ENCODE measurements at regions not wholly inside any gene's neighbourhood (a gene's known extent, or its start where the extent isn't known, plus 50 kb on each side); places are given as distances from the start of the nearest gene placed in this dataset.

GRCh38 chr1:80044662-80045061, 1038.1 kb upstream of the ADGRL4 start:
- TF ChIP-seq TCF12 (IDR thresholded peaks at IDR 0.05; ENCODE audit: low read depth) (no peak), YY1 (IDR thresholded peaks at IDR 0.05; ENCODE audit: low read depth) (no peak), FOXM1 (IDR thresholded peaks at IDR 0.05; ENCODE audit: borderline replicate concordance, low read depth) (no peak), EGR1 (IDR thresholded peaks at IDR 0.05) (no peak), EP300 (IDR thresholded peaks at IDR 0.05; ENCODE audit: borderline replicate concordance) (no peak), RAD21 (IDR thresholded peaks at IDR 0.05; ENCODE audit: low read depth) (no peak), MAX (IDR thresholded peaks at IDR 0.05) (no peak), ZBTB7A (IDR thresholded peaks at IDR 0.05; ENCODE audit: low read depth) (no peak), TAF1 (IDR thresholded peaks at IDR 0.05; ENCODE audit: low read depth) (no peak), CREB1 (IDR thresholded peaks at IDR 0.05; ENCODE audit: low read depth) (no peak), CEBPB (IDR thresholded peaks at IDR 0.05) (no peak), USF1 (IDR thresholded peaks at IDR 0.05) (no peak), NFIC (IDR thresholded peaks at IDR 0.05) (no peak), REST (IDR thresholded peaks at IDR 0.05; ENCODE audit: low read depth) (no peak), TEAD4 (IDR thresholded peaks at IDR 0.05) (no peak)

GRCh38 chr1:80036690-80037432, 1030.3 kb upstream of the ADGRL4 start:
- no peak for TF ChIP-seq RAD21 (IDR thresholded peaks at IDR 0.05; ENCODE audit: low read depth)

GRCh38 chr1:80023358-80023757, 1016.8 kb upstream of the ADGRL4 start:
- TF ChIP-seq EGR1 (IDR thresholded peaks at IDR 0.05) (no peak), CREB1 (IDR thresholded peaks at IDR 0.05; ENCODE audit: low read depth) (no peak), TEAD4 (IDR thresholded peaks at IDR 0.05) (no peak), FOXM1 (IDR thresholded peaks at IDR 0.05; ENCODE audit: borderline replicate concordance, low read depth) (no peak), CEBPB (IDR thresholded peaks at IDR 0.05) (no peak), TAF1 (IDR thresholded peaks at IDR 0.05; ENCODE audit: low read depth) (no peak), NFIC (IDR thresholded peaks at IDR 0.05) (no peak), USF1 (IDR thresholded peaks at IDR 0.05) (no peak), EP300 (IDR thresholded peaks at IDR 0.05; ENCODE audit: borderline replicate concordance) (no peak), MAX (IDR thresholded peaks at IDR 0.05) (no peak), RAD21 (IDR thresholded peaks at IDR 0.05; ENCODE audit: low read depth) (no peak), REST (IDR thresholded peaks at IDR 0.05; ENCODE audit: low read depth) (no peak), TCF12 (IDR thresholded peaks at IDR 0.05; ENCODE audit: low read depth) (no peak), ZBTB7A (IDR thresholded peaks at IDR 0.05; ENCODE audit: low read depth) (no peak), YY1 (IDR thresholded peaks at IDR 0.05; ENCODE audit: low read depth) (no peak)

GRCh38 chr1:80021891-80022290, 1015.4 kb upstream of the ADGRL4 start:
- TF ChIP-seq ZBTB7A (IDR thresholded peaks at IDR 0.05; ENCODE audit: low read depth) (no peak), TAF1 (IDR thresholded peaks at IDR 0.05; ENCODE audit: low read depth) (no peak), NFIC (IDR thresholded peaks at IDR 0.05) (no peak), FOXM1 (IDR thresholded peaks at IDR 0.05; ENCODE audit: borderline replicate concordance, low read depth) (no peak), EGR1 (IDR thresholded peaks at IDR 0.05) (no peak), MAX (IDR thresholded peaks at IDR 0.05) (no peak), YY1 (IDR thresholded peaks at IDR 0.05; ENCODE audit: low read depth) (no peak), CREB1 (IDR thresholded peaks at IDR 0.05; ENCODE audit: low read depth) (no peak), REST (IDR thresholded peaks at IDR 0.05; ENCODE audit: low read depth) (no peak), USF1 (IDR thresholded peaks at IDR 0.05) (no peak), TEAD4 (IDR thresholded peaks at IDR 0.05) (no peak)
